ENCODE measurements at regions not wholly inside any gene's neighbourhood (a gene's known extent, or its start where the extent isn't known, plus 50 kb on each side); places are given as distances from the start of the nearest gene placed in this dataset.

DNA sequence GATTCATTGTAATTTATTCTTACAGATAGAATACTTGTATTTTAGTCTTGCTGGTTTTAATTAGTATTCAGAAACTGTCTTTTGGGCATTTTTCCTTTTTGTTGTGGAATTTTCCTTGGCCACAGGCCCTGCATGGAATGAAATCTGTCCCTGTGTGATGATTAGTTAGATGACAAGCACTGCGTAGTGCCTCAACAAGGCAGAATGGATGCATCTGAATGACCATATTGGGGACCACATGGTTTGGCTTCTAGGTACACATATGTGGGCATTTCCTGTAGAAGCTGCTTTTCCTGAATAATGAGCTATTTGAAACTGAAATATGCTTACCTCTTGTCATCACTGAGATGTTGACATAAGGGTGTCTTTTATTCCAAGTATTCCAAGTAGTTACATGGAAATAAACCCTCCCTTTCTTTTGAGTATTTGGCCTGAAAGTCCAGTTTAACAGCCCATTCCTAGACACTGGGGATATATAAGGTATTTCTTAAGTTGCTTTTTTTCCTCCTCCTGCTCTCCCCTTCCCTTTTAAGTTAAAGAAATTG lies 147.3 kb downstream of the YTHDC2 start:
- TF ChIP-seq, protein P1, sequence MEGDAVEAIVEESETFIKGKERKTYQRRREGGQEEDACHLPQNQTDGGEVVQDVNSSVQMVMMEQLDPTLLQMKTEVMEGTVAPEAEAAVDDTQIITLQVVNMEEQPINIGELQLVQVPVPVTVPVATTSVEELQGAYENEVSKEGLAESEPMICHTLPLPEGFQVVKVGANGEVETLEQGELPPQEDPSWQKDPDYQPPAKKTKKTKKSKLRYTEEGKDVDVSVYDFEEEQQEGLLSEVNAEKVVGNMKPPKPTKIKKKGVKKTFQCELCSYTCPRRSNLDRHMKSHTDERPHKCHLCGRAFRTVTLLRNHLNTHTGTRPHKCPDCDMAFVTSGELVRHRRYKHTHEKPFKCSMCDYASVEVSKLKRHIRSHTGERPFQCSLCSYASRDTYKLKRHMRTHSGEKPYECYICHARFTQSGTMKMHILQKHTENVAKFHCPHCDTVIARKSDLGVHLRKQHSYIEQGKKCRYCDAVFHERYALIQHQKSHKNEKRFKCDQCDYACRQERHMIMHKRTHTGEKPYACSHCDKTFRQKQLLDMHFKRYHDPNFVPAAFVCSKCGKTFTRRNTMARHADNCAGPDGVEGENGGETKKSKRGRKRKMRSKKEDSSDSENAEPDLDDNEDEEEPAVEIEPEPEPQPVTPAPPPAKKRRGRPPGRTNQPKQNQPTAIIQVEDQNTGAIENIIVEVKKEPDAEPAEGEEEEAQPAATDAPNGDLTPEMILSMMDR (IDR thresholded peaks at IDR 0.05; ENCODE audit: low read depth, low read length), result no peak
- no peak for TF ChIP-seq EZH2phosphoT487 (IDR thresholded peaks at IDR 0.05; ENCODE audit: low read depth)
